HG02642 (cell line): ENCODE measurements at regions not wholly inside any gene's neighbourhood (a gene's known extent, or its start where the extent isn't known, plus 50 kb on each side); places are given as distances from the start of the nearest gene placed in this dataset.
"Not testable (repeated sequence)": the region's sequence is repeated elsewhere in the genome, so short reads cannot be mapped to it uniquely, and the experiment has no call there.

Experiments
- ATAC-seq: cut with Tn5 transposase; IDR thresholded peaks from one replicate; pipeline ENCODE4 v1.9.1; 2021; ENCODE audit warnings: mild to moderate bottlenecking; ENCODE audit not compliant: unreplicated experiment, poor library complexity

- ATAC-seq = no peak
Measured at GRCh38 chr4:159542296-159542695, 439.4 kb downstream of the RAPGEF2 start.

GRCh38 chr4:159543831-159544230 lies 441.0 kb downstream of the RAPGEF2 start:
- no peak for ATAC-seq

GRCh38 chr4:159545556-159545955 lies 442.7 kb downstream of the RAPGEF2 start:
- no peak for ATAC-seq

- no peak for ATAC-seq
Measured at GRCh38 chr4:159547645-159548308, 444.9 kb downstream of the RAPGEF2 start.

- no peak for ATAC-seq
Measured at GRCh38 chr4:159549098-159549518, 446.2 kb downstream of the RAPGEF2 start.

- ATAC-seq = no peak
Measured at GRCh38 chr4:159551281-159551680, 448.4 kb downstream of the RAPGEF2 start.

GRCh38 chr4:159552979-159553768 lies 450.3 kb downstream of the RAPGEF2 start:
- ATAC-seq = no peak

- ATAC-seq = no peak
Measured at GRCh38 chr4:159555873-159556272, 453.0 kb downstream of the RAPGEF2 start.

- no peak for ATAC-seq
Measured at GRCh38 chr4:159562366-159562765, 459.5 kb downstream of the RAPGEF2 start.

GRCh38 chr4:159563257-159563656 lies 460.4 kb downstream of the RAPGEF2 start:
- ATAC-seq = no peak

- no peak for ATAC-seq
Measured at GRCh38 chr4:159564615-159565014, 461.7 kb downstream of the RAPGEF2 start.

GRCh38 chr4:159566786-159567185 lies 463.9 kb downstream of the RAPGEF2 start:
- ATAC-seq = no peak

- no peak for ATAC-seq
Measured at GRCh38 chr4:159577241-159577640, 474.4 kb downstream of the RAPGEF2 start.

GRCh38 chr4:159582685-159583084 lies 479.8 kb downstream of the RAPGEF2 start:
- no peak for ATAC-seq

- no peak for ATAC-seq
Measured at GRCh38 chr4:159592898-159593556, 490.1 kb downstream of the RAPGEF2 start.

GRCh38 chr4:159593681-159594080 lies 490.8 kb downstream of the RAPGEF2 start:
- ATAC-seq = no peak

GRCh38 chr4:159594576-159594975 lies 491.7 kb downstream of the RAPGEF2 start:
- no peak for ATAC-seq

- ATAC-seq = not testable (repeated sequence)
Measured at GRCh38 chr4:159595101-159595500, 492.2 kb downstream of the RAPGEF2 start.

- ATAC-seq = no peak
Measured at GRCh38 chr4:159598602-159599001, 495.7 kb downstream of the RAPGEF2 start.

- ATAC-seq = no peak
Measured at GRCh38 chr4:159600061-159600460, 497.2 kb downstream of the RAPGEF2 start.

- no peak for ATAC-seq
Measured at GRCh38 chr4:159604781-159605180, 501.9 kb downstream of the RAPGEF2 start.
